Embryonic facial prominence (tissue), 1 donor: ENCODE measurements at regions not wholly inside any gene's neighbourhood (a gene's known extent, or its start where the extent isn't known, plus 50 kb on each side); places are given as distances from the start of the nearest gene placed in this dataset.

Source experiments
- DNase-seq: peaks from one replicate; pipeline ENCODE4 v3.0.0-alpha.2; 2016; ENCODE audit errors: extremely low spot score

- DNase-seq, result no peak
Observed at GRCh38 chr10:64075604-64076003, 554.4 kb downstream of the REEP3 start.

- DNase-seq, result no peak
Observed at GRCh38 chr10:64076322-64076940, 555.2 kb downstream of the REEP3 start.

- DNase-seq, result no peak
Observed at GRCh38 chr10:64079341-64079740, 558.1 kb downstream of the REEP3 start.

- DNase-seq, result no peak
Observed at GRCh38 chr10:64080071-64080470, 558.9 kb downstream of the REEP3 start.

GRCh38 chr10:64081947-64082482, 560.8 kb downstream of the REEP3 start:
- DNase-seq, result no peak

GRCh38 chr10:64086083-64086767, 565.0 kb downstream of the REEP3 start:
- DNase-seq, result no peak

GRCh38 chr10:64089648-64090047, 568.4 kb downstream of the REEP3 start:
- DNase-seq, result no peak

- DNase-seq, result no peak
Observed at GRCh38 chr10:64090865-64091264, 569.7 kb downstream of the REEP3 start.

GRCh38 chr10:64091897-64092296, 570.7 kb downstream of the REEP3 start:
- no peak for DNase-seq

GRCh38 chr10:64093304-64093703, 572.1 kb downstream of the REEP3 start:
- DNase-seq, result no peak

GRCh38 chr10:64093946-64094535, 572.8 kb downstream of the REEP3 start:
- no peak for DNase-seq

GRCh38 chr10:64096941-64097340, 575.7 kb downstream of the REEP3 start:
- no peak for DNase-seq

GRCh38 chr10:64097391-64098122, 576.4 kb downstream of the REEP3 start:
- DNase-seq, result no peak

- DNase-seq, result no peak
Observed at GRCh38 chr10:64098994-64099393, 577.8 kb downstream of the REEP3 start.

GRCh38 chr10:64101606-64102263, 580.5 kb downstream of the REEP3 start:
- no peak for DNase-seq

- no peak for DNase-seq
Observed at GRCh38 chr10:64102264-64102633, 581.0 kb downstream of the REEP3 start.

- DNase-seq, result no peak
Observed at GRCh38 chr10:64102916-64103315, 581.7 kb downstream of the REEP3 start.

GRCh38 chr10:64103750-64104470, 582.7 kb downstream of the REEP3 start:
- no peak for DNase-seq

GRCh38 chr10:64109926-64110495, 588.8 kb downstream of the REEP3 start:
- DNase-seq, result no peak

- no peak for DNase-seq
Observed at GRCh38 chr10:64112701-64113355, 591.6 kb downstream of the REEP3 start.
